ENCODE measurements at regions not wholly inside any gene's neighbourhood (a gene's known extent, or its start where the extent isn't known, plus 50 kb on each side); places are given as distances from the start of the nearest gene placed in this dataset.
"Not testable (repeated sequence)": the region's sequence is repeated elsewhere in the genome, so short reads cannot be mapped to it uniquely, and the experiment has no call there.

DNA sequence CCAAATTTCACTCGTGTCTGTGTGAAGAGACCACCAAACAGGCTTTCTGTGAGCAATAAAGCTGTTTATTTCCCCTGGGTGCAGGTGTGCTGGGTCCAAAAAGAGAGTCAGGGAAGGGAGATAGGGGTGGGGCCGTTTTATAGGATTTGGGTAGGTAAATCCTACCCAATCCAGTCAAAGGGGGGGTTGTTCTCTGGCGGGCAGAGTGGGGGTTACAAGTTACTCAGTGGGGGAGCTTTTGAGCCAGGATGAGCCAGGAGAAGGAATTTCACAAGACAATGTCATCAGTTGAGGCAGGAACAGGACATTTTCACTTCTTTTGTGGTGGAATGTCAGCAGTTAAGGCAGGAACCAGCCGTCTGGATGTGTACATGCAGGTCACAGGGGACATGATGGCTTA is 487.2 kb upstream of the ADGRL4 start:
- not testable (repeated sequence) for H2AFZ ChIP-seq (ENCODE audit: low read depth, low read length); H2BK120ac ChIP-seq (ENCODE audit: low read depth, low read length); H3K9ac ChIP-seq (ENCODE audit: low read length); H3K4me1 ChIP-seq (ENCODE audit: control insufficient read depth, insufficient read depth, low read depth, low read length); H3K27me3 ChIP-seq (ENCODE audit: control insufficient read depth in 1 of 2, insufficient read depth in 1 of 2, low read length in 2 of 2); H4K91ac ChIP-seq (ENCODE audit: low read length); H3K36me3 ChIP-seq (ENCODE audit: control insufficient read depth in 1 of 2, insufficient read depth in 2 of 2, low read depth in 1 of 2, low read length in 2 of 2); H2BK15ac ChIP-seq (ENCODE audit: low read depth, poor library complexity, severe bottlenecking); H3K4me2 ChIP-seq (ENCODE audit: low read length, poor library complexity, severe bottlenecking); DNase-seq; H3K4me3 ChIP-seq (ENCODE audit: insufficient read depth in 1 of 2, low read depth in 1 of 2, low read length in 2 of 2); H3K18ac ChIP-seq (ENCODE audit: low read depth in 1 of 2, low read length in 2 of 2); H3K4ac ChIP-seq (ENCODE audit: low read depth in 1 of 2, low read length in 2 of 2); H2BK5ac ChIP-seq (ENCODE audit: low read depth, low read length, poor library complexity, severe bottlenecking); H3K9me3 ChIP-seq (ENCODE audit: control insufficient read depth, low read length); H4K8ac ChIP-seq (ENCODE audit: low read length); H2AK5ac ChIP-seq (ENCODE audit: low read length, severe bottlenecking); H3K14ac ChIP-seq (ENCODE audit: low read length in 2 of 2); H3K23ac ChIP-seq (ENCODE audit: low read length in 2 of 2); H2BK12ac ChIP-seq (ENCODE audit: low read length in 2 of 2); H3K79me1 ChIP-seq (replicated peaks; ENCODE audit: low read length, poor library complexity, severe bottlenecking); H3K27ac ChIP-seq (ENCODE audit: low read length, poor library complexity, severe bottlenecking)
- 83% methylated on average over 4 of the region's 4 CpGs for WGBS

DNA sequence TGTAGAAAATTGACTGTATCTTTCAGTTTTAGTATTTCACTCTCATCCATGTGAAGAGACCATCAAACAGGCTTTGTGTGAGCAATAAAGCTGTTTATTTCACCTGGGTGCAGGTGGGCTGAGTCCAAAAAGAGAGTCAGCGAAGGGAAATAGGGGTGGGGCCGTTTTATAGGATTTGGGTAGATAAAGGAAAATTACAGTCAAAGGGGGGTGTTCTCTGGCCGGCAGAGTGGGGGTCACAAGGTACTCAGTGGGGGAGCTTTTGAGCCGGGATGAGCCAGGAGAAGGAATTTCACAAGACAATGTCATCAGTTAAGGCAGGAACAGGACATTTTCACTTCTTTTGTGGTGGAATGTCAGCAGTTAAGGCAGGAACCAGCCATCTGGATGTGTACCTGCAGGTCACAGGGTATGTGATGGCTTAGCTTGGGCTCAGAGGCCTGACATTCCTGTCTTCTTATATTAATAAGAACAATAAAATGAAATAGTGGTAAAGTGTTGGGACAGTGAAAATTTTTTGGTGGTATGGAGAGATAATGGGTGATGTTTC is 482.1 kb upstream of the ADGRL4 start:
- H2BK5ac ChIP-seq (ENCODE audit: low read depth, low read length, poor library complexity, severe bottlenecking); H2AFZ ChIP-seq (ENCODE audit: low read depth, low read length); H3K4me2 ChIP-seq (ENCODE audit: low read length, poor library complexity, severe bottlenecking); H3K23ac ChIP-seq (ENCODE audit: low read length in 2 of 2); H2BK15ac ChIP-seq (ENCODE audit: low read depth, poor library complexity, severe bottlenecking); H3K9ac ChIP-seq (ENCODE audit: low read length); H3K79me1 ChIP-seq (replicated peaks; ENCODE audit: low read length, poor library complexity, severe bottlenecking); H3K14ac ChIP-seq (ENCODE audit: low read length in 2 of 2); H2BK120ac ChIP-seq (ENCODE audit: low read depth, low read length); H3K9me3 ChIP-seq (ENCODE audit: control insufficient read depth, low read length); H3K27ac ChIP-seq (ENCODE audit: low read length, poor library complexity, severe bottlenecking); H2BK12ac ChIP-seq (ENCODE audit: low read length in 2 of 2); H3K27me3 ChIP-seq (ENCODE audit: control insufficient read depth in 1 of 2, insufficient read depth in 1 of 2, low read length in 2 of 2); H3K4me3 ChIP-seq (ENCODE audit: insufficient read depth in 1 of 2, low read depth in 1 of 2, low read length in 2 of 2); H4K91ac ChIP-seq (ENCODE audit: low read length); H3K4ac ChIP-seq (ENCODE audit: low read depth in 1 of 2, low read length in 2 of 2); DNase-seq; H3K4me1 ChIP-seq (ENCODE audit: control insufficient read depth, insufficient read depth, low read depth, low read length); H3K36me3 ChIP-seq (ENCODE audit: control insufficient read depth in 1 of 2, insufficient read depth in 2 of 2, low read depth in 1 of 2, low read length in 2 of 2); H2AK5ac ChIP-seq (ENCODE audit: low read length, severe bottlenecking); H3K18ac ChIP-seq (ENCODE audit: low read depth in 1 of 2, low read length in 2 of 2); H4K8ac ChIP-seq (ENCODE audit: low read length): not testable (repeated sequence)
- 61% methylated on average over 4 of the region's 4 CpGs for WGBS

DNA sequence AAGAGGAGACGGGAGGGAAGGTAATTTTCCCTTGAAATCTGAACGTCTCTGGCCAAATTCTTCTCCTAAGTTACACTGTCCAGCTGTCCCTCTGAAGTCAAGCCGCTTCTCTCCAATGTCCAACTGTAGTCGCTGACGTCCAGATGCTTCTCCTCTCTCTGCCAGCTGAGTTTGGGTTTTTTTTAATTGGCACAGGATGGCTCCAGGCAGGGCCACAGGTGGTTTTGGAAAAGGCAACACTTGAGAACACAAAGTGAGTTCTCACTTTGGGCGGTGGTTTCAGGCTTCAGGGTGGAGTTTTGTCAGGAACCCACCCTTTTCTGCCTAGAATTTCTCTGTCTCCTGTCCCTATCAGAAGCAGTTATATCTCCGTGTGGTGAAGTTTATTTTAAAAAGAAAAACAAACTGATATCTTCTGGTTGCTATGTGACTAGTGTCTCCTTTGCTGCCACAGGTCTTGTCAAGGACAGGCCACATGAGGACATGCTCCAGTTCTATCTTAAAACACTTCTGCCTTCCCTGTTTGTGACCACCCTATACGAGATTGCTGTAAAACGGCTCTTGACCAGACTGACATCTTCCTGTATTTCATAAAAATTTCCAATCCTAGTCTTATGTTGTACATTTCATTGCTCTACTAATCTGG is 472.3 kb upstream of the ADGRL4 start:
- Histone ChIP-seq H2BK120ac (ENCODE audit: low read depth, low read length) (no peak overlapping the region), H3K79me1 (replicated peaks; ENCODE audit: low read length, poor library complexity, severe bottlenecking) (no peaks in the 10 kb centered on the region), H3K36me3 (ENCODE audit: control insufficient read depth in 1 of 2, insufficient read depth in 2 of 2, low read depth in 1 of 2, low read length in 2 of 2) (no peaks in the 10 kb centered on the region), H3K9me3 (ENCODE audit: control insufficient read depth, low read length) (no peaks in the 10 kb centered on the region), H3K9ac (ENCODE audit: low read length) (no peak overlapping the region), H2BK5ac (ENCODE audit: low read depth, low read length, poor library complexity, severe bottlenecking) (no peak overlapping the region), H2BK12ac (ENCODE audit: low read length in 2 of 2) (no peak overlapping the region), H4K91ac (ENCODE audit: low read length) (no peak overlapping the region), H2AFZ (ENCODE audit: low read depth, low read length) (no peak overlapping the region), H3K23ac (ENCODE audit: low read length in 2 of 2) (no peak overlapping the region), H2AK5ac (ENCODE audit: low read length, severe bottlenecking) (no peak overlapping the region), H3K4me2 (ENCODE audit: low read length, poor library complexity, severe bottlenecking) (no peak overlapping the region), H4K8ac (ENCODE audit: low read length) (no peak overlapping the region), H3K18ac (ENCODE audit: low read depth in 1 of 2, low read length in 2 of 2) (no peak overlapping the region), H3K4ac (ENCODE audit: low read depth in 1 of 2, low read length in 2 of 2) (no peak overlapping the region), H3K4me1 (ENCODE audit: control insufficient read depth, insufficient read depth, low read depth, low read length) (no peaks in the 10 kb centered on the region), H2BK15ac (ENCODE audit: low read depth, poor library complexity, severe bottlenecking) (no peak overlapping the region), H3K4me3 (ENCODE audit: insufficient read depth in 1 of 2, low read depth in 1 of 2, low read length in 2 of 2) (no peak overlapping the region), H3K27me3 (ENCODE audit: control insufficient read depth in 1 of 2, insufficient read depth in 1 of 2, low read length in 2 of 2) (no peaks in the 10 kb centered on the region), H3K27ac (ENCODE audit: low read length, poor library complexity, severe bottlenecking) (no peak overlapping the region), H3K14ac (ENCODE audit: low read length in 2 of 2) (no peak overlapping the region)
- WGBS, result 95% methylated on average over 6 of the region's 9 CpGs
- no peak for DNase-seq

DNA sequence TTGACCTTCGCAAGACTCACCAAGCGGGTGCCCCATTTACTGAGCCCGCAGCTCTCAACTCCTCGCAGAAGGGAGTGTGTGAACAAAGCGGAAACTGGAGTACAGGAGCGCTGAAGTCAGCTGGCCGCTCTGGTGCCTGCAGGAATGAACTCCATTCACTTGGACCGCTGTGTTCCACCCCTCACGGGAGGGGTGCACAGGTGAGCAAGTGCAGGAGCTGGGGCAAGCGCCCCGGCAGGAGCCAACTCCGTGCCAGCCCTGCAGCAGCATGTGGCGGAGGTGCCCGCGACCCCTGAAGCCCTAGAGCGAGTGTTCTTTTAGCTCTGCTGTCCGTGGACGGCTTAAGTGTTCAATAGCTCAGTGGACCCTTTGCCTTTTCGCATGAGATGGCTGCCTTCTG is 471.6 kb upstream of the ADGRL4 start:
- WGBS, result 94% methylated on average over 19 of the region's 19 CpGs

More for the DNA sequence above, 471.6 kb upstream of the ADGRL4 start:
- no peak overlapping the region for H2BK15ac ChIP-seq (ENCODE audit: low read depth, poor library complexity, severe bottlenecking)
- no peaks in the 10 kb centered on the region for H3K4me1 ChIP-seq (ENCODE audit: control insufficient read depth, insufficient read depth, low read depth, low read length)
- H3K4me2 ChIP-seq (ENCODE audit: low read length, poor library complexity, severe bottlenecking), result no peak overlapping the region
- no peak overlapping the region for H3K4me3 ChIP-seq (ENCODE audit: insufficient read depth in 1 of 2, low read depth in 1 of 2, low read length in 2 of 2)
- H3K4ac ChIP-seq (ENCODE audit: low read depth in 1 of 2, low read length in 2 of 2), result no peak overlapping the region
- no peaks in the 10 kb centered on the region for H3K36me3 ChIP-seq (ENCODE audit: control insufficient read depth in 1 of 2, insufficient read depth in 2 of 2, low read depth in 1 of 2, low read length in 2 of 2)
- no peak overlapping the region for H2BK12ac ChIP-seq (ENCODE audit: low read length in 2 of 2)
- H3K9ac ChIP-seq (ENCODE audit: low read length), result no peak overlapping the region
- no peak overlapping the region for H2BK120ac ChIP-seq (ENCODE audit: low read depth, low read length)
- no peaks in the 10 kb centered on the region for H3K9me3 ChIP-seq (ENCODE audit: control insufficient read depth, low read length)
- no peak overlapping the region for H4K91ac ChIP-seq (ENCODE audit: low read length)
- H4K8ac ChIP-seq (ENCODE audit: low read length), result no peak overlapping the region
- H3K23ac ChIP-seq (ENCODE audit: low read length in 2 of 2), result no peak overlapping the region
- H2AK5ac ChIP-seq (ENCODE audit: low read length, severe bottlenecking), result no peak overlapping the region
- no peak for DNase-seq
- H3K18ac ChIP-seq (ENCODE audit: low read depth in 1 of 2, low read length in 2 of 2), result no peak overlapping the region
- no peak overlapping the region for H2AFZ ChIP-seq (ENCODE audit: low read depth, low read length)
- no peak overlapping the region for H3K14ac ChIP-seq (ENCODE audit: low read length in 2 of 2)
- no peaks in the 10 kb centered on the region for H3K79me1 ChIP-seq (replicated peaks; ENCODE audit: low read length, poor library complexity, severe bottlenecking)
- H2BK5ac ChIP-seq (ENCODE audit: low read depth, low read length, poor library complexity, severe bottlenecking), result no peak overlapping the region
- H3K27me3 ChIP-seq (ENCODE audit: control insufficient read depth in 1 of 2, insufficient read depth in 1 of 2, low read length in 2 of 2), result no peaks in the 10 kb centered on the region
- H3K27ac ChIP-seq (ENCODE audit: low read length, poor library complexity, severe bottlenecking), result no peak overlapping the region

Measured in mesenchymal stem cell (in vitro differentiated cells and primary cell).